Breast epithelium (tissue), 3 donors: ENCODE measurements at regions not wholly inside any gene's neighbourhood (a gene's known extent, or its start where the extent isn't known, plus 50 kb on each side); places are given as distances from the start of the nearest gene placed in this dataset.

ENCODE experiments used
- POLR2A ChIP-seq: fragments of 450-650 bp; IDR thresholded peaks from one replicate; pipeline ENCODE4 v1.6.1; 2016; ENCODE audit warnings: antibody characterized with exemption, mild to moderate bottlenecking, moderate library complexity
- POLR2AphosphoS5 ChIP-seq, 3 donors: sonication (generic); formaldehyde crosslinking; IDR thresholded peaks; one replicate each; pipeline ENCODE4 v1.6.1; 2017; ENCODE audit warnings: antibody characterized with exemption in 3 of 3
- TF ChIP-seq, protein P1 (sequence below), 3 donors: fragments of 450-650 bp; IDR thresholded peaks; one replicate each; pipeline ENCODE4 v1.5.1; 2016 to 2017; ENCODE audit warnings: antibody characterized with exemption in 3 of 3, mild to moderate bottlenecking in 3 of 3, moderate library complexity in 3 of 3

DNA sequence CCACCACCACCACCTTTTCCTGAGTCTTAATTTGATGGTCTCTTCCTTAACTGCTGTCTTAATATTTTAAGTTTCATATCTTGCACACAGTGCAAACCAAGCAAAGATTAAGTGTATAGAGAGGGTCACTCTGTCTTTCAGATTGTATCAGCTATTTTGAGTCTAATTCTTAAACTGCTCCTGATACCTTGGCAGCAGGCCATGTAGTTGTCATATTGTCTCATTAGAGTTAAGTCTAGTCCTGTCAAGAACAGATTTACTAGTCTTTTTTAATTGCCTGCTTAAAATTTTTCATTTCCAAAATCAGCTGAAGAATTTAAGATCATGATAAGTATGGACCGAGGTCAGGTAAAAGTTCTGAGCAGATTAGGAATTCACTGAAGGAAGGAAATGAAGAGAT lies 51.5 kb downstream of the FHIP1A start:
- TF ChIP-seq POLR2A (no peak), POLR2AphosphoS5 (IDR thresholded peaks at IDR 0.05) (no peak)
- TF ChIP-seq, protein P1, sequence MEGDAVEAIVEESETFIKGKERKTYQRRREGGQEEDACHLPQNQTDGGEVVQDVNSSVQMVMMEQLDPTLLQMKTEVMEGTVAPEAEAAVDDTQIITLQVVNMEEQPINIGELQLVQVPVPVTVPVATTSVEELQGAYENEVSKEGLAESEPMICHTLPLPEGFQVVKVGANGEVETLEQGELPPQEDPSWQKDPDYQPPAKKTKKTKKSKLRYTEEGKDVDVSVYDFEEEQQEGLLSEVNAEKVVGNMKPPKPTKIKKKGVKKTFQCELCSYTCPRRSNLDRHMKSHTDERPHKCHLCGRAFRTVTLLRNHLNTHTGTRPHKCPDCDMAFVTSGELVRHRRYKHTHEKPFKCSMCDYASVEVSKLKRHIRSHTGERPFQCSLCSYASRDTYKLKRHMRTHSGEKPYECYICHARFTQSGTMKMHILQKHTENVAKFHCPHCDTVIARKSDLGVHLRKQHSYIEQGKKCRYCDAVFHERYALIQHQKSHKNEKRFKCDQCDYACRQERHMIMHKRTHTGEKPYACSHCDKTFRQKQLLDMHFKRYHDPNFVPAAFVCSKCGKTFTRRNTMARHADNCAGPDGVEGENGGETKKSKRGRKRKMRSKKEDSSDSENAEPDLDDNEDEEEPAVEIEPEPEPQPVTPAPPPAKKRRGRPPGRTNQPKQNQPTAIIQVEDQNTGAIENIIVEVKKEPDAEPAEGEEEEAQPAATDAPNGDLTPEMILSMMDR (IDR thresholded peaks at IDR 0.05) = no peak
